H1 (cell line): ENCODE measurements at regions not wholly inside any gene's neighbourhood (a gene's known extent, or its start where the extent isn't known, plus 50 kb on each side); places are given as distances from the start of the nearest gene placed in this dataset.

Source experiments
- CTCF ChIA-PET: fragments of 300-600 bp; sonication (Branson Sonifier 250); formaldehyde crosslinking; loops from one replicate; lab custom pipeline; 2021; ENCODE audit not compliant: partially characterized antibody; lab: Charles Lee
- POLR2A ChIA-PET: fragments of 300-600 bp; sonication (Branson Sonifier 250); formaldehyde crosslinking; loops from one replicate; lab custom pipeline; 2021; ENCODE audit warnings: inconsistent platforms; ENCODE audit not compliant: partially characterized antibody; lab: Charles Lee
- DNase-seq, 2 experiments: peaks; one replicate each; pipeline versions ENCODE4 v3.0.0 to v3.0.0-alpha.2; 2010 to 2022; ENCODE audit warnings: low spot score in 2 of 2, low read depth in 1 of 2, mixed read lengths in 1 of 2
- FAIRE-seq: peaks from 2 replicates; lab custom pipeline; 2011; peaks lifted over from hg19 to GRCh38; lab: Jason Lieb, UNC
- H2AFZ ChIP-seq: 2 replicates; pipeline ENCODE4 v1.8.1; 2012; ENCODE audit warnings: low read length, inconsistent platforms
- H2AK5ac ChIP-seq: 2 replicates; pipeline ENCODE4 v1.6.1; 2013; ENCODE audit warnings: low read depth, low read length
- H2BK120ac ChIP-seq: replicated peaks from 2 replicates; pipeline ENCODE3; 2013; ENCODE audit warnings: low read depth, low read length, inconsistent platforms
- H2BK12ac ChIP-seq: 2 replicates; pipeline ENCODE4 v1.6.1; 2013; ENCODE audit warnings: low read depth, low read length
- H2BK15ac ChIP-seq: 2 replicates; pipeline ENCODE4 v1.6.1; 2013; ENCODE audit warnings: low read length
- H2BK20ac ChIP-seq: 2 replicates; pipeline ENCODE4 v1.6.1; 2013; ENCODE audit warnings: low read length
- H2BK5ac ChIP-seq: 2 replicates; pipeline ENCODE4 v1.6.1; 2013; ENCODE audit warnings: low read depth, low read length
- H3K14ac ChIP-seq: 2 replicates; pipeline ENCODE4 v1.6.1; 2013; ENCODE audit warnings: inconsistent platforms; ENCODE audit not compliant: insufficient read length
- H3K18ac ChIP-seq: 2 replicates; pipeline ENCODE4 v1.6.1; 2013; ENCODE audit warnings: low read length; ENCODE audit errors: extremely low read depth
- H3K23ac ChIP-seq: 2 replicates; pipeline ENCODE4 v1.6.1; 2013; ENCODE audit warnings: inconsistent platforms; ENCODE audit not compliant: insufficient read length
- H3K23me2 ChIP-seq: 2 replicates; pipeline ENCODE4 v1.6.1; 2013; ENCODE audit warnings: low read depth, low read length
- H3K27ac ChIP-seq: 2 replicates; pipeline ENCODE4 v1.6.1; 2011; ENCODE audit warnings: low read depth, low read length, inconsistent platforms
- H3K27me3 ChIP-seq, 4 experiments: replicated peaks in 1 of 4; 1 replicate in 1 of 4; 2 replicates in 3 of 4; pipeline versions ENCODE4 v1.6.1 to v1.8.1; 2011 to 2013; ENCODE audit warnings: low read length in 3 of 4, mild to moderate bottlenecking in 3 of 4, inconsistent platforms in 2 of 4, mixed read lengths in 2 of 4, moderate library complexity in 1 of 4; ENCODE audit not compliant: control insufficient read depth in 3 of 4, insufficient read depth in 3 of 4; ENCODE audit errors: extremely low read depth in 1 of 4
- H3K36me3 ChIP-seq, 4 experiments: 2 replicates each; pipeline versions ENCODE4 v1.6.1 to v1.8.1; 2011 to 2013; ENCODE audit warnings: mild to moderate bottlenecking in 4 of 4, low read length in 3 of 4, moderate library complexity in 2 of 4, control low read depth in 1 of 4, inconsistent platforms in 1 of 4; ENCODE audit not compliant: insufficient read depth in 4 of 4, control insufficient read depth in 2 of 4
- H3K4ac ChIP-seq: replicated peaks from 2 replicates; pipeline ENCODE3; 2013; ENCODE audit warnings: low read length, low read depth, mixed read lengths, inconsistent platforms; ENCODE audit not compliant: insufficient read length
- H3K4me1 ChIP-seq, 4 experiments: replicated peaks in 1 of 4; 1 replicate in 1 of 4; 2 replicates in 3 of 4; pipeline versions ENCODE4 v1.6.1 to v1.8.1; 2011 to 2013; ENCODE audit warnings: low read length in 3 of 4, inconsistent platforms in 2 of 4, mixed read lengths in 1 of 4; ENCODE audit not compliant: insufficient read depth in 4 of 4, control insufficient read depth in 3 of 4
- H3K4me2 ChIP-seq, 2 experiments: 2 replicates each; pipeline versions ENCODE4 v1.6.1 to v1.8.1; 2011 to 2013; ENCODE audit warnings: low read depth in 2 of 2, low read length in 2 of 2, control low read depth in 1 of 2, inconsistent platforms in 1 of 2, mild to moderate bottlenecking in 1 of 2; ENCODE audit not compliant: insufficient read depth in 1 of 2
- H3K4me3 ChIP-seq, 4 experiments: fragments of 200-600, 300-600 bp in 1 of 4; sonication (generic), shearing (Covaris generic), sonication (Bioruptor Twin) in 1 of 4; 2 replicates each; pipeline versions ENCODE4 v1.5.1 to v1.8.1; 2011 to 2016; ENCODE audit warnings: low read length in 4 of 4, low read depth in 3 of 4, control low read depth in 2 of 4, inconsistent platforms in 2 of 4, mild to moderate bottlenecking in 2 of 4, mixed read lengths in 1 of 4, moderate library complexity in 1 of 4; ENCODE audit not compliant: insufficient read depth in 2 of 4; ENCODE audit errors: extremely low read depth in 1 of 4
- H3K56ac ChIP-seq: replicated peaks from 2 replicates; pipeline ENCODE3; 2013; ENCODE audit warnings: low read depth, mild to moderate bottlenecking, mixed read lengths, low read length, inconsistent platforms; ENCODE audit not compliant: insufficient read length
- H3K79me1 ChIP-seq: 2 replicates; pipeline ENCODE4 v1.6.1; 2013; ENCODE audit warnings: low read depth, low read length, control low read depth
- H3K79me2 ChIP-seq, 2 experiments: 2 replicates each; pipeline versions ENCODE4 v1.6.1 to v1.8.1; 2012 to 2013; ENCODE audit warnings: low read length in 2 of 2, mild to moderate bottlenecking in 2 of 2, inconsistent platforms in 1 of 2; ENCODE audit not compliant: insufficient read depth in 2 of 2, control insufficient read depth in 1 of 2
- H3K9ac ChIP-seq, 4 experiments: replicated peaks in 1 of 4; 1 replicate in 1 of 4; 2 replicates in 3 of 4; pipeline versions ENCODE4 v1.6.1 to v1.8.1; 2011 to 2013; ENCODE audit warnings: low read depth in 3 of 4, low read length in 3 of 4, control low read depth in 2 of 4, mild to moderate bottlenecking in 2 of 4, moderate library complexity in 2 of 4, inconsistent platforms in 1 of 4; ENCODE audit errors: extremely low read depth in 1 of 4
- H3K9me3 ChIP-seq, 2 experiments: 2 replicates each; pipeline versions ENCODE4 v1.6.1 to v1.8.1; 2012 to 2013; ENCODE audit warnings: mild to moderate bottlenecking in 2 of 2, moderate library complexity in 2 of 2, control low read depth in 1 of 2, inconsistent platforms in 1 of 2, low read depth in 1 of 2, low read length in 1 of 2, mixed read lengths in 1 of 2; ENCODE audit not compliant: insufficient read depth in 2 of 2
- H4K20me1 ChIP-seq, 2 experiments: replicated peaks in 1 of 2; 2 replicates each; pipeline versions ENCODE3 to v1.8.1; 2011 to 2013; ENCODE audit warnings: inconsistent platforms in 2 of 2, low read length in 2 of 2, mild to moderate bottlenecking in 1 of 2; ENCODE audit not compliant: insufficient read depth in 2 of 2, control insufficient read depth in 1 of 2
- H4K5ac ChIP-seq: 2 replicates; pipeline ENCODE4 v1.6.1; 2013; ENCODE audit warnings: low read length, low read depth, mixed read lengths, inconsistent platforms; ENCODE audit not compliant: insufficient read length
- H4K8ac ChIP-seq: 2 replicates; pipeline ENCODE4 v1.8.0; 2013; ENCODE audit warnings: mild to moderate bottlenecking, moderate library complexity, low read length, inconsistent platforms; ENCODE audit not compliant: insufficient read depth; ENCODE audit errors: extremely low read depth
- H4K91ac ChIP-seq: replicated peaks from 2 replicates; pipeline ENCODE3; 2013; ENCODE audit warnings: low read length, mixed read lengths, inconsistent platforms; ENCODE audit not compliant: insufficient read length
- ATF2 ChIP-seq: IDR thresholded peaks from 2 replicates; pipeline ENCODE4 v1.6.1; 2012; ENCODE audit warnings: low read length, inconsistent platforms
- CHD1 ChIP-seq: IDR thresholded peaks from 2 replicates; pipeline ENCODE4 v1.6.1; 2012; ENCODE audit warnings: low read depth, low read length, improper control_type of control experiment
- GTF2F1 ChIP-seq: IDR thresholded peaks from 2 replicates; pipeline ENCODE4 v1.6.1; 2012; ENCODE audit warnings: low read depth, low read length, improper control_type of control experiment, borderline replicate concordance
- HDAC6 ChIP-seq: IDR thresholded peaks from one replicate; pipeline ENCODE4 v1.7.1; 2012; ENCODE audit warnings: low read depth, mild to moderate bottlenecking, inconsistent platforms, low read length, moderate library complexity
- RFX5 ChIP-seq: IDR thresholded peaks from 2 replicates; pipeline ENCODE4 v1.6.1; 2011; ENCODE audit warnings: low read depth, low read length, improper control_type of control experiment, borderline replicate concordance
- SP1 ChIP-seq: IDR thresholded peaks from 2 replicates; pipeline ENCODE4 v1.6.1; 2011; ENCODE audit warnings: low read depth, low read length
- WGBS, 2 experiments: shearing (Covaris generic) in 1 of 2; methylation state at CpG; one replicate each; pipeline versions ENCODE4 v1.1.6 to v1.1.7; 2013 to 2015; ENCODE audit warnings: low lambda C conversion rate in 2 of 2, mixed read lengths in 2 of 2, inconsistent platforms in 1 of 2, low coverage in 1 of 2, missing lambda C conversion rate in 1 of 2; ENCODE audit not compliant: insufficient replicate concordance in 2 of 2, insufficient coverage in 1 of 2, insufficient read length in 1 of 2; ENCODE audit errors: extremely low coverage in 1 of 2, missing lambda C conversion rate in 1 of 2; 5-methylcytosine and 5-hydroxymethylcytosine counted together

DNA sequence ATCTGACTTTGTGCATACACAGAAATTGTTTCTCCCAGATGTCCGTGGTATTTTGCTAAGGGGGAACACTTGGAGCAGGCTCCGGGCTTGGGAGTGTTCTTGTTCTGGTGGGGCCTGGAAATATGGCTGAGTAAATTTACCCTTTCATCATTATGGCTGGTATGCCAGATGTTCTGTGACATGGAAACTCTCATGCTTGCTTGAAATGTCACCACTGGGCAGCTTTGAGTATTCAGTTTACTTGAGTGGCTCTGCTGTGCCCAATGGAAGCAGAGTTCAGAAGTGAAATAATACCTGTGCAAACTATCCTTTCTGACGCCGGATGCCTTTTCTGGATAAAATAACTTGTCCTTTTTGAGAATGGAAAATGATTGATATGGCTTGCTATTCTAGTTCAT lies 283.6 kb upstream of the TPM1 start:
- H3K4me2 ChIP-seq = peak overlapping the region; percentile 26 to 63; a peak in 2 of 4 replicates

More for the DNA sequence above, 283.6 kb upstream of the TPM1 start:
- Histone ChIP-seq H3K23me2 (no peaks in the 10 kb centered on the region), H3K56ac (no peak overlapping the region), H3K23ac (no peak overlapping the region), H2BK20ac (0 out of 2 replicates have a peak overlapping the region, but pooled peaks have one; percentile 64), H4K5ac (no peak overlapping the region), H3K36me3 (peaks cover 0 to 9% (median 0%) of the 10 kb centered on the region in 4 experiments; a peak in 1 of 8 replicates), H2BK5ac (peak overlapping the region; percentile 73; the same call in 1 of the 2 replicates), H2AK5ac (no peak overlapping the region), H4K20me1 (no peaks in the 10 kb centered on the region), H3K79me1 (no peaks in the 10 kb centered on the region), H2BK120ac (no peak overlapping the region), H3K4me1 (peaks cover 11 to 25% (median 18%) of the 10 kb centered on the region in 4 experiments), H3K18ac (peak overlapping the region; percentile 62), H3K79me2 (no peaks in the 10 kb centered on the region), H3K4ac (no peak overlapping the region), H2AFZ (no peak overlapping the region), H4K8ac (no peak overlapping the region), H3K4me3 (0 out of 8 replicates have a peak overlapping the region, but pooled peaks of 1 of the 4 experiments have one; percentile 3), H3K9me3 (no peaks in the 10 kb centered on the region), H2BK12ac (no peak overlapping the region), H2BK15ac (no peak overlapping the region), H3K27me3 (no peaks in the 10 kb centered on the region), H4K91ac (no peak overlapping the region), H3K27ac (no peak overlapping the region), H3K9ac (no peak overlapping the region; a peak in 2 of 7 replicates), H3K14ac (no peak overlapping the region)
- DNase-seq = no peak
- WGBS, 2 experiments = 86% methylated on average over 4 of the region's 4 CpGs; no CpG with 5 or more reads in 1 of the 2 experiments
- TF ChIP-seq RFX5 = no peak
- TF ChIP-seq CHD1 = no peak
- TF ChIP-seq ATF2 = no peak
- no peak for TF ChIP-seq SP1
- no peak for TF ChIP-seq GTF2F1
- TF ChIP-seq HDAC6 = no peak
- CTCF ChIA-PET = interaction anchor here (0.9 to 7.4 kb wide), 3 partner anchors 16 to 27 kb away, joined by 3 to 49 read pairs (median 3); no protein-coding TSS in a partner anchor
- POLR2A ChIA-PET = interaction anchor here (1.0 kb wide), 1 partner anchor 10 kb away, joined by 4 read pairs; no protein-coding TSS in a partner anchor
- FAIRE-seq = no peak
